OCI-LY3 (cell line): ENCODE measurements at regions not wholly inside any gene's neighbourhood (a gene's known extent, or its start where the extent isn't known, plus 50 kb on each side); places are given as distances from the start of the nearest gene placed in this dataset.

ENCODE experiments used
- H2AFZ ChIP-seq: fragments of 200-600, 300-600 bp; shearing (Covaris generic); 2 replicates; pipeline ENCODE4 v1.6.0; 2014; ENCODE audit warnings: antibody characterized with exemption, low read depth, low read length
- H3K27ac ChIP-seq: fragments of 200-600, 300-600 bp; sonication (generic); 2 replicates; pipeline ENCODE4 v1.5.1; 2014; ENCODE audit warnings: mild to moderate bottlenecking, low read length, moderate library complexity, mixed read lengths
- H3K27me3 ChIP-seq: fragments of 200-600, 300-600 bp; sonication (generic); 2 replicates; pipeline ENCODE4 v1.6.1; 2014; ENCODE audit warnings: low read depth, low read length, mixed read lengths
- H3K36me3 ChIP-seq: fragments of 200-600, 300-600 bp; sonication (generic); replicated peaks from 2 replicates; pipeline ENCODE3; 2014; ENCODE audit warnings: low read depth, low read length, mixed read lengths
- H3K4me1 ChIP-seq: fragments of 300-600, 200-600 bp; sonication (generic); 2 replicates; pipeline ENCODE4 v1.6.1; 2014; ENCODE audit warnings: low read length, mixed read lengths
- H3K4me2 ChIP-seq: fragments of 200-600, 300-600 bp; sonication (generic); 2 replicates; pipeline ENCODE4 v1.6.1; 2014; ENCODE audit warnings: low read length, mixed read lengths
- H3K4me3 ChIP-seq: fragments of 300-600, 200-600 bp; sonication (generic); 2 replicates; pipeline ENCODE4 v1.5.1; 2014; ENCODE audit warnings: antibody characterized with exemption, mild to moderate bottlenecking, low read length, moderate library complexity
- H3K79me2 ChIP-seq: fragments of 300-600, 200-600 bp; shearing (Covaris generic); 2 replicates; pipeline ENCODE4 v1.6.1; 2014; ENCODE audit warnings: mild to moderate bottlenecking, low read length, mixed read lengths
- H3K9ac ChIP-seq: fragments of 300-600, 200-600 bp; shearing (Covaris generic); 2 replicates; pipeline ENCODE4 v1.6.0; 2014; ENCODE audit warnings: mild to moderate bottlenecking, low read length, moderate library complexity
- H3K9me3 ChIP-seq: fragments of 200-600, 300-600 bp; shearing (Covaris generic); 2 replicates; pipeline ENCODE4 v1.6.1; 2014; ENCODE audit warnings: low read length, mixed read lengths; ENCODE audit not compliant: insufficient read depth
- H4K20me1 ChIP-seq: fragments of 200-600, 300-600 bp; sonication (generic); 2 replicates; pipeline ENCODE4 v1.6.1; 2016; ENCODE audit warnings: low read length, mixed read lengths; ENCODE audit not compliant: insufficient read depth
- CTCF ChIP-seq: fragments of 200-600, 300-600 bp; sonication (generic); IDR thresholded peaks from 2 replicates; pipeline ENCODE4 v1.5.1; 2014; ENCODE audit warnings: antibody characterized with exemption, low read length, low read depth
- EZH2phosphoT487 ChIP-seq: fragments of 200-600 bp; shearing (Covaris generic); IDR thresholded peaks from 2 replicates; pipeline ENCODE4 v1.6.1; 2018; ENCODE audit warnings: antibody characterized with exemption, mixed run types, low read depth

DNA sequence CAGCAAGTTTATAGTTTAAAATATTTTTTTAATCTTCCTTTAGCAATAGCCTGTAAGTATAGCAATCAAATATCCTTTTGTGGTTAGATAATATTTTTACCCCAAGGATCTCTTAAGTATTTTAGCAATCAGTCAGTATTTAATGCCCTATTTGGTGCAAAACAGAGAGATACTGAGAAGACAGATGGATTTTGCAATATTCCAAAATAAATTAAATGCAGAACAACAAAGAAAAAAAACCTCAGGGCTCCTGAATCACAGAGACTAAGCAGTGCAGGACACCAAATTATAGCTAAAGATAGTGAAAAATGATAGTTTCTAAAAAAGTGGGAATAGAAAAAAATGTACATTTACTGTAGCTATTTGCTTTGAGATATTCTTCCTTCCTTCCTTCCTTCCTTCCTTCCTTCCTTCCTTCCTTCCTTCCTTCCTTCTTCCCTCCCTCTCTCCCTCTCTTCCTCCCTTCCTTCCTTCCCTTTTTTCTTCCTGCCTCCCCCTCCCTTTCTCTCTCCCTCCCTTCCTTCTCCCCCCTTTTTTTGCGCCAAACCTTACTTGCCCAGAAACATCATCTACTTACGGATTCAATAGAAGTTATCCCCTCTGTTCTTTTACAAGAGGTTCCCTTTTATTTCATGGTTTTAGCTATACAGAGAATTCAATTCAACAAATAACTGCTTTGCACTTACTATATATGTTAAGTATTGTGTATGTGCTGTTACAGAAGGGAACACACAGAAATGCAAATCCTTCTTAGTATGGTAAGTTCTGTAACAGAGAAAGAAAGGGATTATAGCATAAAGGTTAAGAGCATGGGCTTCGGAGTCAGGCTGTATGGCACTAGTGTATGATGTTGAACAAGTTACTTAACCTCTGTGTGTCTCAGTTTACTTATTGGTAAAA, 219.0 kb downstream of the CPE start:
- H3K79me2 ChIP-seq = no peaks in the 10 kb centered on the region
- no peaks in the 10 kb centered on the region for H4K20me1 ChIP-seq
- no peak overlapping the region for H3K27ac ChIP-seq
- no peaks in the 10 kb centered on the region for H3K36me3 ChIP-seq
- 0 out of 2 replicates have a peak, but pooled peaks cover 4% of the 10 kb centered on the region for H3K27me3 ChIP-seq
- no peaks in the 10 kb centered on the region for H3K9me3 ChIP-seq
- H3K4me3 ChIP-seq = no peak overlapping the region
- H2AFZ ChIP-seq = no peak overlapping the region
- no peak overlapping the region for H3K4me2 ChIP-seq
- TF ChIP-seq CTCF = no peak
- TF ChIP-seq EZH2phosphoT487 = no peak
- no peaks in the 10 kb centered on the region for H3K4me1 ChIP-seq
- no peak overlapping the region for H3K9ac ChIP-seq

GRCh38 chr4:165600959-165601683, 222.3 kb downstream of the CPE start:
- Histone ChIP-seq H3K27ac (no peak overlapping the region), H3K9ac (no peak overlapping the region), H3K9me3 (no peaks in the 10 kb centered on the region), H3K79me2 (no peaks in the 10 kb centered on the region), H3K4me1 (peaks cover 5% of the 10 kb centered on the region; the same call in 1 of the 2 replicates), H4K20me1 (no peaks in the 10 kb centered on the region), H3K36me3 (no peaks in the 10 kb centered on the region), H3K4me3 (no peak overlapping the region), H3K4me2 (no peak overlapping the region), H2AFZ (no peak overlapping the region), H3K27me3 (0 out of 2 replicates have a peak, but pooled peaks cover 4% of the 10 kb centered on the region)
- no peak for TF ChIP-seq EZH2phosphoT487
- no peak for TF ChIP-seq CTCF

DNA sequence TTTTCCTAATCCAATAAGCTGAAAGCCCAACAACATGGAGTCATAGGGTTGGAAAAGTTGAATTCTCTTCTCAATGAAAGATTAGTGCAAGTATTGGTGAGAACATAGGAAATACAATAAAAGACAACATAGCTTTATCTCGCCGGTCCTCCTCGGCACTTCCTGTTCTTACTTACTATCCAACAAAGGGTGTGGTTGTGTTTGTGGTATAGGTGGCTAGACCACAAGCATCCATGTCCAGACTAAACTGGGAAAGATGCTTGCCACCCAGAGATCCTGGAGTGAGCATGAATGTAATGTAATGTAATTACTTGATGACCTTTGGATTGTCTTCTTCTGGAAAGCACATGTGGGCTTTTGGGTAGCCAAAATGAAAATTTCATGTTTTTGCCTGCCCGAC, 223.8 kb downstream of the CPE start:
- no peaks in the 10 kb centered on the region; the same call in 1 of the 2 replicates for H3K9me3 ChIP-seq
- no peak overlapping the region for H2AFZ ChIP-seq
- H3K9ac ChIP-seq = no peak overlapping the region
- H3K4me3 ChIP-seq = no peak overlapping the region
- TF ChIP-seq EZH2phosphoT487 = no peak
- TF ChIP-seq CTCF = no peak
- no peaks in the 10 kb centered on the region for H3K27me3 ChIP-seq
- H3K4me2 ChIP-seq = no peak overlapping the region
- H3K4me1 ChIP-seq = peaks cover 5% of the 10 kb centered on the region; the same call in 1 of the 2 replicates
- no peak overlapping the region for H3K27ac ChIP-seq
- no peaks in the 10 kb centered on the region for H4K20me1 ChIP-seq
- no peaks in the 10 kb centered on the region for H3K79me2 ChIP-seq
- no peaks in the 10 kb centered on the region for H3K36me3 ChIP-seq

DNA sequence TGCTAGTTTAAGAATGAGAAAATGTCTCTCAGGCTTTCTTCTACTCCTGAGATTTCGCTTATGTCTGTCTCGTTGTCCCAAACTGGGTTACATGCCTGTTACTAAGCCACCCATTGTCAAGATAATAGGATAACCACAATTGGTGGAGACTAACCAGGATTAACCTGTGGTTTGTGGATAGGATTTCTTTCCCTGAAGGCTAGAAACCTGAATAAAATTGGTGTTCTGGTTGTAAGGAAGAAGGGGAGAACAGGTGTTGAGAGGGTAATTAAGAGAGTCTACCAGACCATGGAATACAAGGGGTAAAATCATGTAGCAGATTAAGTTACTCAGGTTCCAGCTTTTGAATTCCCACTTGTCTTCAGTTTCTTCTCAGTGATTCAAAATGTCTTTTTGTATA, 225.4 kb downstream of the CPE start:
- Histone ChIP-seq H3K9ac (no peak overlapping the region), H3K27ac (no peak overlapping the region)

More for the DNA sequence above, 225.4 kb downstream of the CPE start:
- Histone ChIP-seq H3K36me3 (no peaks in the 10 kb centered on the region), H3K9me3 (no peaks in the 10 kb centered on the region; the same call in 1 of the 2 replicates), H3K27me3 (no peaks in the 10 kb centered on the region), H4K20me1 (no peaks in the 10 kb centered on the region), H2AFZ (0 out of 2 replicates have a peak overlapping the region, but pooled peaks have one; percentile 26), H3K4me2 (peak overlapping the region; percentile 11; the same call in 1 of the 2 replicates), H3K79me2 (no peaks in the 10 kb centered on the region), H3K4me3 (no peak overlapping the region), H3K4me1 (peaks cover 5% of the 10 kb centered on the region; the same call in 1 of the 2 replicates)
- no peak for TF ChIP-seq EZH2phosphoT487
- TF ChIP-seq CTCF = no peak
